ENCODE measurements at regions not wholly inside any gene's neighbourhood (a gene's known extent, or its start where the extent isn't known, plus 50 kb on each side); places are given as distances from the start of the nearest gene placed in this dataset.
"Not testable (repeated sequence)": the region's sequence is repeated elsewhere in the genome, so short reads cannot be mapped to it uniquely, and the experiment has no call there.

GRCh38 chr2:111430817-111431661 lies 310.3 kb downstream of the BCL2L11 start:
- FAIRE-seq = not testable (repeated sequence)

- FAIRE-seq = not testable (repeated sequence)
These were observed 311.7 kb downstream of the BCL2L11 start for GRCh38 chr2:111432423-111432822.

GRCh38 chr2:111432916-111433499 lies 312.3 kb downstream of the BCL2L11 start:
- not testable (repeated sequence) for FAIRE-seq

GRCh38 chr2:111433892-111434607 lies 313.3 kb downstream of the BCL2L11 start:
- FAIRE-seq = not testable (repeated sequence)

GRCh38 chr2:111434608-111434939 lies 313.9 kb downstream of the BCL2L11 start:
- FAIRE-seq = not testable (repeated sequence)

- FAIRE-seq = not testable (repeated sequence)
These were observed 315.0 kb downstream of the BCL2L11 start for GRCh38 chr2:111435553-111436310.

- FAIRE-seq = not testable (repeated sequence)
These were observed 315.7 kb downstream of the BCL2L11 start for GRCh38 chr2:111436411-111436810.

- not testable (repeated sequence) for FAIRE-seq
These were observed 316.7 kb downstream of the BCL2L11 start for GRCh38 chr2:111437288-111437990.

GRCh38 chr2:111438161-111438560 lies 317.4 kb downstream of the BCL2L11 start:
- FAIRE-seq = not testable (repeated sequence)

- not testable (repeated sequence) for FAIRE-seq
These were observed 318.5 kb downstream of the BCL2L11 start for GRCh38 chr2:111439237-111439636.

- FAIRE-seq = not testable (repeated sequence)
These were observed 320.9 kb downstream of the BCL2L11 start for GRCh38 chr2:111441614-111442013.

GRCh38 chr2:111442767-111443454 lies 322.2 kb downstream of the BCL2L11 start:
- not testable (repeated sequence) for FAIRE-seq

GRCh38 chr2:111444516-111444915 lies 323.8 kb downstream of the BCL2L11 start:
- FAIRE-seq = not testable (repeated sequence)

- not testable (repeated sequence) for FAIRE-seq
These were observed 324.6 kb downstream of the BCL2L11 start for GRCh38 chr2:111445191-111445929.

- FAIRE-seq = not testable (repeated sequence)
These were observed 325.2 kb downstream of the BCL2L11 start for GRCh38 chr2:111445941-111446340.

GRCh38 chr2:111447482-111447881 lies 326.8 kb downstream of the BCL2L11 start:
- FAIRE-seq = not testable (repeated sequence)

- not testable (repeated sequence) for FAIRE-seq
These were observed 328.1 kb downstream of the BCL2L11 start for GRCh38 chr2:111448796-111449195.

- FAIRE-seq = not testable (repeated sequence)
These were observed 329.8 kb downstream of the BCL2L11 start for GRCh38 chr2:111450526-111450925.

GRCh38 chr2:111451692-111452199 lies 331.0 kb downstream of the BCL2L11 start:
- not testable (repeated sequence) for FAIRE-seq

GRCh38 chr2:111452208-111452607 lies 331.5 kb downstream of the BCL2L11 start:
- not testable (repeated sequence) for FAIRE-seq

Measured in A204.1 (cell line).